H1 (cell line): ENCODE measurements at regions not wholly inside any gene's neighbourhood (a gene's known extent, or its start where the extent isn't known, plus 50 kb on each side); places are given as distances from the start of the nearest gene placed in this dataset.
"Not testable (repeated sequence)": the region's sequence is repeated elsewhere in the genome, so short reads cannot be mapped to it uniquely, and the experiment has no call there.

Experiments
- CTCF ChIA-PET: fragments of 300-600 bp; sonication (Branson Sonifier 250); formaldehyde crosslinking; loops from one replicate; lab custom pipeline; 2021; ENCODE audit not compliant: partially characterized antibody; lab: Charles Lee
- POLR2A ChIA-PET: fragments of 300-600 bp; sonication (Branson Sonifier 250); formaldehyde crosslinking; loops from one replicate; lab custom pipeline; 2021; ENCODE audit warnings: inconsistent platforms; ENCODE audit not compliant: partially characterized antibody; lab: Charles Lee
- DNase-seq, 2 experiments: peaks; one replicate each; pipeline versions ENCODE4 v3.0.0 to v3.0.0-alpha.2; 2010 to 2022; ENCODE audit warnings: low spot score in 2 of 2, low read depth in 1 of 2, mixed read lengths in 1 of 2
- FAIRE-seq: peaks from 2 replicates; lab custom pipeline; 2011; peaks lifted over from hg19 to GRCh38; lab: Jason Lieb, UNC
- H2AFZ ChIP-seq: 2 replicates; pipeline ENCODE4 v1.8.1; 2012; ENCODE audit warnings: low read length, inconsistent platforms
- H2AK5ac ChIP-seq: 2 replicates; pipeline ENCODE4 v1.6.1; 2013; ENCODE audit warnings: low read depth, low read length
- H2BK120ac ChIP-seq: replicated peaks from 2 replicates; pipeline ENCODE3; 2013; ENCODE audit warnings: low read depth, low read length, inconsistent platforms
- H2BK12ac ChIP-seq: 2 replicates; pipeline ENCODE4 v1.6.1; 2013; ENCODE audit warnings: low read depth, low read length
- H2BK15ac ChIP-seq: 2 replicates; pipeline ENCODE4 v1.6.1; 2013; ENCODE audit warnings: low read length
- H2BK20ac ChIP-seq: 2 replicates; pipeline ENCODE4 v1.6.1; 2013; ENCODE audit warnings: low read length
- H2BK5ac ChIP-seq: 2 replicates; pipeline ENCODE4 v1.6.1; 2013; ENCODE audit warnings: low read depth, low read length
- H3K14ac ChIP-seq: 2 replicates; pipeline ENCODE4 v1.6.1; 2013; ENCODE audit warnings: inconsistent platforms; ENCODE audit not compliant: insufficient read length
- H3K18ac ChIP-seq: 2 replicates; pipeline ENCODE4 v1.6.1; 2013; ENCODE audit warnings: low read length; ENCODE audit errors: extremely low read depth
- H3K23ac ChIP-seq: 2 replicates; pipeline ENCODE4 v1.6.1; 2013; ENCODE audit warnings: inconsistent platforms; ENCODE audit not compliant: insufficient read length
- H3K23me2 ChIP-seq: 2 replicates; pipeline ENCODE4 v1.6.1; 2013; ENCODE audit warnings: low read depth, low read length
- H3K27ac ChIP-seq: 2 replicates; pipeline ENCODE4 v1.6.1; 2011; ENCODE audit warnings: low read depth, low read length, inconsistent platforms
- H3K27me3 ChIP-seq, 4 experiments: replicated peaks in 1 of 4; 1 replicate in 1 of 4; 2 replicates in 3 of 4; pipeline versions ENCODE4 v1.6.1 to v1.8.1; 2011 to 2013; ENCODE audit warnings: low read length in 3 of 4, mild to moderate bottlenecking in 3 of 4, inconsistent platforms in 2 of 4, mixed read lengths in 2 of 4, moderate library complexity in 1 of 4; ENCODE audit not compliant: control insufficient read depth in 3 of 4, insufficient read depth in 3 of 4; ENCODE audit errors: extremely low read depth in 1 of 4
- H3K36me3 ChIP-seq, 4 experiments: 2 replicates each; pipeline versions ENCODE4 v1.6.1 to v1.8.1; 2011 to 2013; ENCODE audit warnings: mild to moderate bottlenecking in 4 of 4, low read length in 3 of 4, moderate library complexity in 2 of 4, control low read depth in 1 of 4, inconsistent platforms in 1 of 4; ENCODE audit not compliant: insufficient read depth in 4 of 4, control insufficient read depth in 2 of 4
- H3K4ac ChIP-seq: replicated peaks from 2 replicates; pipeline ENCODE3; 2013; ENCODE audit warnings: low read length, low read depth, mixed read lengths, inconsistent platforms; ENCODE audit not compliant: insufficient read length
- H3K4me1 ChIP-seq, 4 experiments: replicated peaks in 1 of 4; 1 replicate in 1 of 4; 2 replicates in 3 of 4; pipeline versions ENCODE4 v1.6.1 to v1.8.1; 2011 to 2013; ENCODE audit warnings: low read length in 3 of 4, inconsistent platforms in 2 of 4, mixed read lengths in 1 of 4; ENCODE audit not compliant: insufficient read depth in 4 of 4, control insufficient read depth in 3 of 4
- H3K4me2 ChIP-seq, 2 experiments: 2 replicates each; pipeline versions ENCODE4 v1.6.1 to v1.8.1; 2011 to 2013; ENCODE audit warnings: low read depth in 2 of 2, low read length in 2 of 2, control low read depth in 1 of 2, inconsistent platforms in 1 of 2, mild to moderate bottlenecking in 1 of 2; ENCODE audit not compliant: insufficient read depth in 1 of 2
- H3K4me3 ChIP-seq, 4 experiments: fragments of 200-600, 300-600 bp in 1 of 4; sonication (generic), shearing (Covaris generic), sonication (Bioruptor Twin) in 1 of 4; 2 replicates each; pipeline versions ENCODE4 v1.5.1 to v1.8.1; 2011 to 2016; ENCODE audit warnings: low read length in 4 of 4, low read depth in 3 of 4, control low read depth in 2 of 4, inconsistent platforms in 2 of 4, mild to moderate bottlenecking in 2 of 4, mixed read lengths in 1 of 4, moderate library complexity in 1 of 4; ENCODE audit not compliant: insufficient read depth in 2 of 4; ENCODE audit errors: extremely low read depth in 1 of 4
- H3K56ac ChIP-seq: replicated peaks from 2 replicates; pipeline ENCODE3; 2013; ENCODE audit warnings: low read depth, mild to moderate bottlenecking, mixed read lengths, low read length, inconsistent platforms; ENCODE audit not compliant: insufficient read length
- H3K79me1 ChIP-seq: 2 replicates; pipeline ENCODE4 v1.6.1; 2013; ENCODE audit warnings: low read depth, low read length, control low read depth
- H3K79me2 ChIP-seq, 2 experiments: 2 replicates each; pipeline versions ENCODE4 v1.6.1 to v1.8.1; 2012 to 2013; ENCODE audit warnings: low read length in 2 of 2, mild to moderate bottlenecking in 2 of 2, inconsistent platforms in 1 of 2; ENCODE audit not compliant: insufficient read depth in 2 of 2, control insufficient read depth in 1 of 2
- H3K9ac ChIP-seq, 4 experiments: replicated peaks in 1 of 4; 1 replicate in 1 of 4; 2 replicates in 3 of 4; pipeline versions ENCODE4 v1.6.1 to v1.8.1; 2011 to 2013; ENCODE audit warnings: low read depth in 3 of 4, low read length in 3 of 4, control low read depth in 2 of 4, mild to moderate bottlenecking in 2 of 4, moderate library complexity in 2 of 4, inconsistent platforms in 1 of 4; ENCODE audit errors: extremely low read depth in 1 of 4
- H3K9me3 ChIP-seq, 2 experiments: 2 replicates each; pipeline versions ENCODE4 v1.6.1 to v1.8.1; 2012 to 2013; ENCODE audit warnings: mild to moderate bottlenecking in 2 of 2, moderate library complexity in 2 of 2, control low read depth in 1 of 2, inconsistent platforms in 1 of 2, low read depth in 1 of 2, low read length in 1 of 2, mixed read lengths in 1 of 2; ENCODE audit not compliant: insufficient read depth in 2 of 2
- H4K20me1 ChIP-seq, 2 experiments: replicated peaks in 1 of 2; 2 replicates each; pipeline versions ENCODE3 to v1.8.1; 2011 to 2013; ENCODE audit warnings: inconsistent platforms in 2 of 2, low read length in 2 of 2, mild to moderate bottlenecking in 1 of 2; ENCODE audit not compliant: insufficient read depth in 2 of 2, control insufficient read depth in 1 of 2
- H4K5ac ChIP-seq: 2 replicates; pipeline ENCODE4 v1.6.1; 2013; ENCODE audit warnings: low read length, low read depth, mixed read lengths, inconsistent platforms; ENCODE audit not compliant: insufficient read length
- H4K8ac ChIP-seq: 2 replicates; pipeline ENCODE4 v1.8.0; 2013; ENCODE audit warnings: mild to moderate bottlenecking, moderate library complexity, low read length, inconsistent platforms; ENCODE audit not compliant: insufficient read depth; ENCODE audit errors: extremely low read depth
- H4K91ac ChIP-seq: replicated peaks from 2 replicates; pipeline ENCODE3; 2013; ENCODE audit warnings: low read length, mixed read lengths, inconsistent platforms; ENCODE audit not compliant: insufficient read length
- WGBS, 2 experiments: shearing (Covaris generic) in 1 of 2; methylation state at CpG; one replicate each; pipeline versions ENCODE4 v1.1.6 to v1.1.7; 2013 to 2015; ENCODE audit warnings: low lambda C conversion rate in 2 of 2, mixed read lengths in 2 of 2, inconsistent platforms in 1 of 2, low coverage in 1 of 2, missing lambda C conversion rate in 1 of 2; ENCODE audit not compliant: insufficient replicate concordance in 2 of 2, insufficient coverage in 1 of 2, insufficient read length in 1 of 2; ENCODE audit errors: extremely low coverage in 1 of 2, missing lambda C conversion rate in 1 of 2; 5-methylcytosine and 5-hydroxymethylcytosine counted together

GRCh38 chr15:59786466-59786865 is 97.3 kb upstream of the BNIP2 start:
- H2BK5ac ChIP-seq, H3K9me3 ChIP-seq, H3K9ac ChIP-seq, H4K8ac ChIP-seq, H3K36me3 ChIP-seq, H3K4me3 ChIP-seq, H3K79me1 ChIP-seq, POLR2A ChIA-PET, H2BK20ac ChIP-seq, H3K18ac ChIP-seq, H3K4ac ChIP-seq, H3K4me2 ChIP-seq, H3K79me2 ChIP-seq, H4K91ac ChIP-seq, H3K4me1 ChIP-seq, H3K27ac ChIP-seq, H3K23ac ChIP-seq, FAIRE-seq, H2BK15ac ChIP-seq, H2BK12ac ChIP-seq, H2BK120ac ChIP-seq, H3K23me2 ChIP-seq, H3K14ac ChIP-seq, H4K5ac ChIP-seq, H4K20me1 ChIP-seq, DNase-seq, H3K27me3 ChIP-seq, H2AK5ac ChIP-seq, H3K56ac ChIP-seq: not testable (repeated sequence)
- CTCF ChIA-PET: interaction anchor here (0.6 to 2.3 kb wide), 3 partner anchors 22 to 540 kb away, joined by 4 to 7 read pairs (median 5); no protein-coding TSS in a partner anchor
- WGBS, 2 experiments: 80% methylated on average over 3 of the region's 3 CpGs; no CpG with 5 or more reads in 1 of the 2 experiments
- 0 out of 2 replicates have a peak overlapping the region, but pooled peaks have one; percentile 39 for H2AFZ ChIP-seq

GRCh38 chr15:59785981-59786380 is 96.9 kb upstream of the BNIP2 start:
- H3K23ac ChIP-seq, H2BK20ac ChIP-seq, H3K23me2 ChIP-seq, H3K27me3 ChIP-seq, H3K4me3 ChIP-seq, H3K79me1 ChIP-seq, H3K4me2 ChIP-seq, H4K20me1 ChIP-seq, H3K27ac ChIP-seq, H2AK5ac ChIP-seq, POLR2A ChIA-PET, H3K9me3 ChIP-seq, H3K9ac ChIP-seq, H3K18ac ChIP-seq, H3K79me2 ChIP-seq, H3K14ac ChIP-seq, FAIRE-seq, H2BK120ac ChIP-seq, H3K36me3 ChIP-seq, H4K8ac ChIP-seq, H2BK12ac ChIP-seq, H2BK5ac ChIP-seq, H3K4ac ChIP-seq, H3K56ac ChIP-seq, DNase-seq, H4K91ac ChIP-seq, H3K4me1 ChIP-seq, H2BK15ac ChIP-seq, H4K5ac ChIP-seq, H2AFZ ChIP-seq: not testable (repeated sequence)
- CTCF ChIA-PET: interaction anchor here (1.2 to 2.3 kb wide), 2 partner anchors 11 to 21 kb away, joined by 3 to 7 read pairs; no protein-coding TSS in a partner anchor
- 76% methylated on average over 1 of the region's 1 CpG; no CpG with 5 or more reads in 1 of the 2 experiments for WGBS, 2 experiments
